Effector memory CD8-positive, alpha-beta T cell (primary cell): ENCODE measurements at regions not wholly inside any gene's neighbourhood (a gene's known extent, or its start where the extent isn't known, plus 50 kb on each side); places are given as distances from the start of the nearest gene placed in this dataset.
"Not testable (repeated sequence)": the region's sequence is repeated elsewhere in the genome, so short reads cannot be mapped to it uniquely, and the experiment has no call there.

ENCODE experiments used
- ATAC-seq: fragments of 150-1000 bp; cut with Tn5 transposase; replicated peaks from 2 replicates; pipeline ENCODE4 v1.10.0; 2021; ENCODE audit warnings: mild to moderate bottlenecking, moderate library complexity
- DNase-seq, 3 experiments: peaks; one replicate each; pipeline ENCODE4 v3.0.0; 2021
- H3K27ac Mint-ChIP-seq, 2 donors: one replicate each; pipeline ENCODE4 v1.8.0; 2022; ENCODE audit warnings: mild to moderate bottlenecking in 2 of 2, mixed read lengths in 2 of 2, moderate library complexity in 2 of 2
- H3K27me3 Mint-ChIP-seq, 2 donors: one replicate each; pipeline ENCODE4 v1.8.0; 2022; ENCODE audit warnings: mixed read lengths in 2 of 2
- H3K36me3 Mint-ChIP-seq: one replicate; pipeline ENCODE4 v1.8.0; 2022; ENCODE audit warnings: mild to moderate bottlenecking, moderate library complexity, mixed read lengths; ENCODE audit not compliant: insufficient read depth
- H3K4me1 Mint-ChIP-seq, 2 donors: one replicate each; pipeline ENCODE4 v1.8.0; 2022; ENCODE audit warnings: low read depth in 2 of 2, mixed read lengths in 2 of 2
- H3K4me3 Mint-ChIP-seq, 2 donors: one replicate each; pipeline ENCODE4 v1.8.0; 2022; ENCODE audit warnings: mild to moderate bottlenecking in 2 of 2, mixed read lengths in 2 of 2, moderate library complexity in 2 of 2
- H3K9me3 Mint-ChIP-seq, 2 donors: one replicate each; pipeline ENCODE4 v1.8.0; 2022; ENCODE audit warnings: mixed read lengths in 2 of 2

DNA sequence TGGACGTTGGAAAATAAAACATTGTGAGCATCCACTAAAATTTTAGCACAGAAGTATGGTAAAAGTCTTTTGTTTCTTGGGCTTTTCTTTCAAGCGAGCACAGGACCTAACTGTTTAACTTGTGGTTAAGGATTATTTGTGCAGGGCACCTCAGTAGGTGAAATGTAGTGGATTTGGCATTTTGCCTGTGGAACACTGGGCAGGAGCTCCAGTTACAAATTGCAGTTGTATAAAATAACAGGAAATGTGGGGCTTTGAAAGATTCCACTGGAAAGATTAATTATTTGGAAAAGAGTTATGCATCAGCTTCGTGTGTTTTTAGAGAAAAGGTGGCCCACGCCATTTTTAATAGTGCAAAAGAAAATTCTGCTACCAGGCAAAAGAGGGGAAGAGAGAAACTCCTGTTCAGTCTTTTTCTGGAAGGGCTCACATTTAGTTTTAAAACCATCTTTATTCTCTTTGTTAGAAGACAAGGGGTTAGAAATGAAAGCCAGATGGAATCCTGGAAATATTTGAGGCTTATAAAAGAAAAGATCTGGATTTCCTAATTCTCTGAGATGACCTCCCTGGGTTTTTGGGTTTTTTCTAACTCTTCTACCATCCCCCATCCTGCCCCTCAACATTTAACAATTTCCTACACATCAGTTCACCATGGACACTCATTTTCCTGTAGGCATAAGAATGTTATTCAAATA is 144.3 kb upstream of the SERTAD2 start:
- Mint-ChIP-seq H3K4me1 (no peaks in the 10 kb centered on the region), H3K4me3 (no peak overlapping the region), H3K36me3 (no peaks in the 10 kb centered on the region), H3K9me3 (no peaks in the 10 kb centered on the region), H3K27ac (no peak overlapping the region), H3K27me3 (peaks cover 0 to 6% of the 10 kb centered on the region in 2 donors)
- ATAC-seq (no peak), DNase-seq (no peak)

- Mint-ChIP-seq H3K9me3 (no peaks in the 10 kb centered on the region), H3K27me3 (peaks cover 0 to 6% of the 10 kb centered on the region in 2 donors)
These were observed 146.0 kb upstream of the SERTAD2 start for GRCh38 chr2:64799592-64800252.

GRCh38 chr2:64803776-64804175 is 150.1 kb upstream of the SERTAD2 start:
- H3K4me3 Mint-ChIP-seq: no peak overlapping the region
- H3K36me3 Mint-ChIP-seq: no peaks in the 10 kb centered on the region

More at GRCh38 chr2:64799592-64800252, 146.0 kb upstream of the SERTAD2 start:
- no peak for ATAC-seq
- Mint-ChIP-seq H3K36me3 (no peaks in the 10 kb centered on the region), H3K27ac (no peak overlapping the region), H3K4me3 (no peak overlapping the region), H3K4me1 (no peaks in the 10 kb centered on the region)
- no peak for DNase-seq

DNA sequence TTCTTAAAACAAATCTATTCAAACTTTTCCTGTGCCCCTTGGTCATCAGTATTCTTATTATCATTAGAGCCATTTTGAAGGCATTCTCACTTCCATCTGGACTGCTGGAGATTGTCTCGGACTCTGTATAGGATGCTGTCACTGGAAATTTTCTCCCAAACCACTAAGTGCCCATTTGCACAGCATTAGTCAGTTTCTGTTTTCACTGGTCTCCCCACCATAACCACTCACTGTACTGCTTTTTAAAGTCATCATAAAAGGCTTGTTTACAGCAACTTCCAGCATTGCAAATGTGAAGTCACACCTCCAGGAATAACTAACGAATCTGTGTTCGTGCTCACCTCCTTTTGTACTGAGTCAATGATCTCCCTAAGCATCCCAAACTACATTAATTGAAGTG is 150.9 kb upstream of the SERTAD2 start:
- no peak for ATAC-seq

More at GRCh38 chr2:64803776-64804175, 150.1 kb upstream of the SERTAD2 start:
- Mint-ChIP-seq H3K9me3 (no peaks in the 10 kb centered on the region), H3K27me3 (peaks cover 0 to 6% of the 10 kb centered on the region in 2 donors), H3K4me1 (no peaks in the 10 kb centered on the region), H3K27ac (no peak overlapping the region)
- DNase-seq (no peak), ATAC-seq (no peak)

GRCh38 chr2:64807417-64807816 is 153.7 kb upstream of the SERTAD2 start:
- ATAC-seq: no peak
- H3K36me3 Mint-ChIP-seq: no peaks in the 10 kb centered on the region
- no peak for DNase-seq
- H3K9me3 Mint-ChIP-seq: no peaks in the 10 kb centered on the region
- no peak overlapping the region for H3K4me3 Mint-ChIP-seq
- H3K27me3 Mint-ChIP-seq: peaks cover 0 to 3% of the 10 kb centered on the region in 2 donors
- peaks cover 2 to 6% of the 10 kb centered on the region in 2 donors for H3K4me1 Mint-ChIP-seq
- no peak overlapping the region for H3K27ac Mint-ChIP-seq

More for the DNA sequence above, 150.9 kb upstream of the SERTAD2 start:
- H3K36me3 Mint-ChIP-seq: no peaks in the 10 kb centered on the region
- H3K9me3 Mint-ChIP-seq: no peaks in the 10 kb centered on the region
- no peaks in the 10 kb centered on the region for H3K4me1 Mint-ChIP-seq
- no peak overlapping the region for H3K27ac Mint-ChIP-seq
- DNase-seq: no peak
- no peak overlapping the region for H3K4me3 Mint-ChIP-seq
- peaks cover 0 to 6% of the 10 kb centered on the region in 2 donors for H3K27me3 Mint-ChIP-seq

DNA sequence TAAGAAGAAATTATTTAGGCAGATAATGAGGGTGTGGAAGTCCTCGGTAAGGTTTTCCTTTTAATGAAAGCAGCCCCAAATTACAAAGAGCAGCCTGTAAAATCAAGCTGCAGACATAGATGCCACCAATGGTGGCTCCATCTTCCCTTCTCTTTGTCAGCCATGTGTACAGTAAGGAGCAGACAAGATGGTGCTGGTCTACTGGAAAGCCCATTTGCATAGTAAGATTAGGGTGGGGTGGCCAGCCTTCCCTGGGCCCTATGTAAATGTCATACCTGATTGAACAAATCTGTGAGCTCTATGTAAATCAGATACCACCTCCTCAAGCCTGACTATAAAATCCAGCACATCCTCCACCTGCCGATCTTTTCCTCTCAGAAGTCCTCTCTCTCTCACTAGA is 154.4 kb upstream of the SERTAD2 start:
- no peaks in the 10 kb centered on the region for H3K27me3 Mint-ChIP-seq
- no peaks in the 10 kb centered on the region for H3K9me3 Mint-ChIP-seq
- H3K36me3 Mint-ChIP-seq: no peaks in the 10 kb centered on the region
- no peak for ATAC-seq
- DNase-seq: no peak
- H3K27ac Mint-ChIP-seq: no peak overlapping the region
- H3K4me3 Mint-ChIP-seq: no peak overlapping the region
- peaks cover 2 to 6% of the 10 kb centered on the region in 2 donors for H3K4me1 Mint-ChIP-seq

DNA sequence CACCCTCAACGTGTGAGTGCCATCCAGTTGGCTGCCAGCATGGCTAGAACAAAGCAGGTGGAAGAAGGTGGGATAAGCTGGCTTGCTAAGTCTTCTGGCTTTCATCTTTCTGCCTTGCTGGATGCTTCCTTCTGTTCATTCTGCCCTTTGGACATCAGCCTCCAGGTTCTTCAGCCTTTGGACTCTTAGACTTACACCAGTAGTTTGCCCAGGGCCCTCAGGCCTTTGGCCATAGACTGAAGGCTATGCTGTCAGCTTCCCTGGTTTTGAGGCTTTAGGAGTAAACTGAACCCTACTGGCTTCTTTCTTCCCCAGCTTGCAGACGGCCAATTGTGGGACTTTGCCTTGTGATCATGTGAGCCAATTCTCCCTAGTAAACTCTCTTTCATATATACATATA is 155.0 kb upstream of the SERTAD2 start:
- peaks cover 2 to 6% of the 10 kb centered on the region in 2 donors for H3K4me1 Mint-ChIP-seq
- no peaks in the 10 kb centered on the region for H3K9me3 Mint-ChIP-seq
- DNase-seq (no peak), ATAC-seq (no peak)
- H3K27ac Mint-ChIP-seq: peak overlapping the region in 1 of 2 donors; percentile 21
- H3K27me3 Mint-ChIP-seq: peaks cover 0 to 2% of the 10 kb centered on the region in 2 donors
- H3K36me3 Mint-ChIP-seq: no peaks in the 10 kb centered on the region
- no peak overlapping the region for H3K4me3 Mint-ChIP-seq

- Mint-ChIP-seq H3K4me3 (no peak overlapping the region), H3K9me3 (no peaks in the 10 kb centered on the region), H3K27ac (no peak overlapping the region), H3K27me3 (peaks cover 0 to 7% of the 10 kb centered on the region in 2 donors), H3K4me1 (peaks cover 2 to 6% of the 10 kb centered on the region in 2 donors), H3K36me3 (no peaks in the 10 kb centered on the region)
- ATAC-seq (no peak), DNase-seq (no peak)
These were observed 155.5 kb upstream of the SERTAD2 start for GRCh38 chr2:64809216-64809615.

- peak overlapping the region in 1 of 2 donors; percentile 51 for H3K27ac Mint-ChIP-seq
These were observed 158.6 kb upstream of the SERTAD2 start for GRCh38 chr2:64812285-64812684.

DNA sequence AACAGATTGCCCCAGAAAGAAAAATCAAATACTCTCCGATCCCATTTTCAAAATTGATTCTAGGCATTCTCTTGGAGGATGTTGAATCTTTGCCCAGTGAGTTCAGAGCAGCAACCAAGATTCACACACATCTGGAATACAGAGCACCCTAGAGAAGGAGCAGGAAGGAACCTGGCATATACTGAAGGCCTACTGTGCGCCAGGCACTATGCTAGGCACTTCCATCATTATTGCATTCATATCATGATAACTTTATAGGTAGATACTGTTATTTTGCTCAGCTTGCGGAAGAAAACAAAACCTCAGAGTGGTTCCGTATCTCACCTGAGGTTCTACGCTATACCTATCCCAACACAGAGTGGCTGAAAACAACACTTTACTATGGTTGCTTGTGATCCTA is 160.3 kb upstream of the SERTAD2 start:
- ATAC-seq: no peak
- peaks cover 7 to 15% of the 10 kb centered on the region in 2 donors for H3K4me1 Mint-ChIP-seq
- H3K9me3 Mint-ChIP-seq: no peaks in the 10 kb centered on the region
- H3K36me3 Mint-ChIP-seq: peaks cover 3% of the 10 kb centered on the region
- peaks cover 0 to 9% of the 10 kb centered on the region in 2 donors for H3K27me3 Mint-ChIP-seq
- no peak overlapping the region for H3K4me3 Mint-ChIP-seq
- DNase-seq: no peak
- H3K27ac Mint-ChIP-seq: no peak overlapping the region

More at GRCh38 chr2:64812285-64812684, 158.6 kb upstream of the SERTAD2 start:
- peaks cover 2 to 6% of the 10 kb centered on the region in 2 donors for H3K4me1 Mint-ChIP-seq
- H3K4me3 Mint-ChIP-seq: no peak overlapping the region
- H3K36me3 Mint-ChIP-seq: no peaks in the 10 kb centered on the region
- H3K9me3 Mint-ChIP-seq: no peaks in the 10 kb centered on the region
- DNase-seq (no peak), ATAC-seq (no peak)
- peaks cover 0 to 9% of the 10 kb centered on the region in 2 donors for H3K27me3 Mint-ChIP-seq

- ATAC-seq, H3K36me3 Mint-ChIP-seq, H3K27ac Mint-ChIP-seq, H3K9me3 Mint-ChIP-seq, H3K27me3 Mint-ChIP-seq, DNase-seq, H3K4me3 Mint-ChIP-seq: not testable (repeated sequence)
- peaks cover 16 to 27% of the 10 kb centered on the region in 2 donors for H3K4me1 Mint-ChIP-seq
These were observed 162.8 kb upstream of the SERTAD2 start for GRCh38 chr2:64816526-64816925.

GRCh38 chr2:64817453-64817852 is 163.7 kb upstream of the SERTAD2 start:
- peaks cover 0 to 9% of the 10 kb centered on the region in 2 donors for H3K27me3 Mint-ChIP-seq
- H3K27ac Mint-ChIP-seq: no peak overlapping the region
- H3K9me3 Mint-ChIP-seq: no peaks in the 10 kb centered on the region
- H3K36me3 Mint-ChIP-seq: peaks cover 3% of the 10 kb centered on the region
- no peak overlapping the region for H3K4me3 Mint-ChIP-seq
- peaks cover 14 to 20% of the 10 kb centered on the region in 2 donors for H3K4me1 Mint-ChIP-seq
- DNase-seq (no peak), ATAC-seq (no peak)

DNA sequence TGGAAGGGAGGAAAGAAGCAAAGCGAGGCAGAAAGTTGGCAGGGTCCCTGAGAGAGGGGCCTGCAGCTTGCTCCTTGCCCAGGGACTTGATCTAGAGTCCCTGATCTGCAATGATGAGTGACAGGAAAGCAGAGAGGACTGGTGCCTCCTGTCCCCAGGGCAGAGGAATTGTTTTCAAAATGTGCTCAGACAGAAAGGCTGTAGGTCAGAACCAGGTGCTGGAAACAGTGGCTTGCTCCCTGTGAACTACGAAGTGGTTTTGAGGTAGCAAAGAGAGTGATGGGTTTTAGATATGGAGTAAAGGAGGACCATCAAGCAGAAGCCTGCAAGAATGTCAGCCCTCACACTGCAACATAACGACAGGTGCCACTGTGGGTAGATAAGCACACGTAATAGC is 164.9 kb upstream of the SERTAD2 start:
- peaks cover 14 to 20% of the 10 kb centered on the region in 2 donors for H3K4me1 Mint-ChIP-seq
- H3K27me3 Mint-ChIP-seq: peaks cover 0 to 7% of the 10 kb centered on the region in 2 donors
- no peaks in the 10 kb centered on the region for H3K9me3 Mint-ChIP-seq
- H3K4me3 Mint-ChIP-seq: peak overlapping the region in 1 of 2 donors; percentile 50
- peaks cover 3% of the 10 kb centered on the region for H3K36me3 Mint-ChIP-seq
- DNase-seq: no peak
- peak overlapping the region; percentile 83 to 90 for H3K27ac Mint-ChIP-seq
- no peak for ATAC-seq

- Mint-ChIP-seq H3K9me3 (no peaks in the 10 kb centered on the region), H3K4me1 (peaks cover 14 to 20% of the 10 kb centered on the region in 2 donors), H3K4me3 (peak overlapping the region; percentile 41 to 50), H3K27me3 (peaks cover 0 to under 1% of the 10 kb centered on the region in 2 donors), H3K27ac (peak overlapping the region; percentile 83 to 90), H3K36me3 (peaks cover 3% of the 10 kb centered on the region)
- ATAC-seq: no peak
- no peak for DNase-seq
These were observed 165.6 kb upstream of the SERTAD2 start for GRCh38 chr2:64819361-64819760.
